HG02943 (cell line): ENCODE measurements at regions not wholly inside any gene's neighbourhood (a gene's known extent, or its start where the extent isn't known, plus 50 kb on each side); places are given as distances from the start of the nearest gene placed in this dataset.

ENCODE experiments used
- ATAC-seq: cut with Tn5 transposase; IDR thresholded peaks from one replicate; pipeline ENCODE4 v1.9.1; 2021; ENCODE audit warnings: mild to moderate bottlenecking, low read depth, moderate library complexity; ENCODE audit not compliant: unreplicated experiment

DNA sequence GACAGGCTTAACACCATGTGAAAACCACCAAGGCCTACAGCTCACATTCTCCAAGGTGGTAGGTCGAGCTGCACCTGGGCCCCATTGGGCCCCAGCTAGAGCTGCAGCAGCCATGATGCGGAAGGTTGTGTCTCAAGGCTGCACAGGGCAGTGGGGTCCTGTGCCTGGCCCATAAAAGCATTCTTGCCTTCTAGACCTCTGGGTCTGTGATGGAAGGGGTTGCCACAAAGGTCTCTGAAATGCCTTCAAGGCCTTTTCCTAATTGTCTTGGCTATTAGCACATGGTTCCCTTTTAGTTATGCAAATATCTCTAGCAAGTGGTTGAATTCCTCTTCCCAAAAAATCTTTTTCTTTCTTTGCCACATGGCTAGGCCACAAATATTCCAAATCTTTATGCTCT is 52.5 kb upstream of the C11orf58 start:
- ATAC-seq = no peak

DNA sequence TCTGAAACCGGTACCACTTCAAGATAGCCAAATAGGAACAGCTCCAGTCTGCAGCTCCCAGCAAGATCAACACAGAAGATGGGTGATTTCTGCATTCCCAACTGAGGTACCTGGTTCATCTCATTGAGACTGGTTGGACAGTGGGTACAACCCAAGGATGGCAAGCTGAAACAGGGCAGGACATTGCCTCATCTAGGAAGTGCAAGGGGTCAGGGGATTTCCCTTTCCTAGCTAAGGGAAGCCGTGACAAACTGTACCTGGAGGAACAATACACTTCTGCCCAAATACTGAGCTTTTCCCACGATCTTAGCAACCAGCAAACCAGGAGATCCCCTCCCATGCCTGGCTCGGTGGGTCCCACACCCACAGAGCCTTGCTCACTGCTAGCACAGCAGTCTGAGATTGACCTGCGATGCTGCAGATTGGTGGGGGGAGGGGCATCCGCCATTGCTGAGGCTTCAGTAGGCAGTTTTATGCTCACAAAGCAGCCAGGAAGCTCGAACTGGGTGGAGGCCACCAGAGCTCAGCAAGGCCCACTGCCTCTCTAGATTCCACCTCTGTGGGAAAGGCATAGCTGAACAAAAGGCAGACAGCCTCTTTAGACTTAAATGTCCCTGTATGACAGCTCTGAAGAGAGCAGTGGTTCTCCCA is 59.9 kb upstream of the C11orf58 start:
- no peak for ATAC-seq

DNA sequence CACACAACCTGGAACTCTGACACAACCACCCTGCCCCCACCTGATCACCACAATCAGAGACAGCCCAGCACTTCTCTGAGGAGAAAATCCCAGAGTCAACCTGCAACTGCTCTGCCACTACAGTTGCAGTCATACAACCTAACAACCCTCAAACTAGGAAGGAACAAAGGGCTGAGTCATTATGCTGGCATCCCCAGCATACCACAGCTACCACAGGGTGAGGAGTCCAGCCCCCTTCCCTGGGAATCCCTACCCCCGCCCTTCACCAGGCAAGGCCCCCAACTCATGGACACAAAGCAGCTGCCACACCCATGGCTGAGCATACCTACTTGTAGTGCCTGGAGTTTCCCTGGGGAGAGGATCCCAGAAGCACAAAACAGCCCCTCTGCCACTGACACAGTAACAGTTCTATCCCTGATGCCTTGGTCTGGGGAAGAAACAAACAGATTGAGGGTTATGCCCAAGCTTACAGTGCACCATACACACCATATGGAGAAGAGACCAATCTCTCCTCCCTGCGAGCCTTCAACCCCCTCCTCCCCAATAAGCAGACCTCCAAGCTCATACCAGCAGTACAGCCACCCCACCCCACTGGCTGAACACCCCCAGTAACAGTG is 68.5 kb upstream of the C11orf58 start:
- ATAC-seq = no peak

DNA sequence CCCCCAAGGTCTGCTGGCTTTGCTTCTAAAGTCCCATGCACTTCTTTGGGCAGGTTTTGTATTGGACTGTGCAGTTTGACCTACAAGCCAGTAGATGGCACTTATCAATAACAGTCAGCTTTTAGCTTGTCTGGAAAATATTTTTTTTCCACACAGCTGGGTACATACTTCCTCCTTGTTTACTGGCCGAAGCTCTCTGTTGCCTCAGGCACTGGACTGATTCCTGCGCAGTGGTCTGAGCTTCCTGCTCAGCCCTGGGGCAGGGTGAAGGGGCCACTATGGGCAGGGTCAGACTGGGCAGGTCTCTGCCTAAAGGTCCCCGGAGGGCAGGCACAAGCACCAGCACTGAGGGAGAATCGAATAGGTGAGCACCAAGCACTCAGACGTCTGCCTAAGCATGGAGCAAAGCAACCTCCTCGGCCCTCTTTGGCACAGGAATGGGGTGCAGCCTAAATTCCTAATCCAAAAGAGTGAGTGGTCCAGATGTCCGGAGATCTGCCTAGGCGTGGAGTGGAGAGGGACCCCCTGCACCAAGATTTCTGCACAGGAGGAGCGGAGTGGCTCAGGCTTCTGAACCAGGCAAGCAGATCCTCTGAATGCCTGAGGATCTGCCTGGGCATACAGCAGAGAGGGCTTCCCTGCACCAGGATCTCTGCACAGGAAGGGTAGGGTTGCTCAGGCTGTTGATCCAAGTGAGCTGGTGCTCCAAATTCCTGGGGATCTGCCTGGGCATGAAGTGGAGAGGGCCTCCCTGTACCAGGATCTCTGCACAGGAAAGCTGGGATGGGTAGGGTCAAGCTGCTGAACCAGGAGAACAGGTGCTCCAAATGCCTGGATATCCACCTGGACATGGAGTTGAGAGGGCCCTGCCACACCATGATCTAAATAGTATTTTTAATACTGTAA is 105.9 kb upstream of the C11orf58 start:
- ATAC-seq = no peak

DNA sequence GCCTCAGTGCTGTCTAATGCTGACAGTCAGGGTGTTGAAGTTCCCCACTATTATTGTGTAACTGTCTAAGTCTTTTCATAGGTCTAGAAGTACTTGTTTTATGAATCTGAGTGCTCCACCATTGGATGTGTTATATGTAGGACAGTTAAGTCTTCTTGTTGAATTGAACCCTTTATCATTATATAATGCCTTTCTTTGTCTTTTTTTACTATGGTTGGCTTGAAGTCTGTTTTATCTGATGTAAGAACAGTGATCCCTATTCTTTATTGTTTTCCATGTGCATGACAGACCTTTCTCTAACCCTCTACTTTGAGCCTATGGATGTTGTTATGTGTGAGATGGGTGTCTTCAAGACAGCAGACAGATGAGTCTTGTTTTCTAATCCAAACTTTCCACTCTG is 107.8 kb upstream of the C11orf58 start:
- no peak for ATAC-seq

DNA sequence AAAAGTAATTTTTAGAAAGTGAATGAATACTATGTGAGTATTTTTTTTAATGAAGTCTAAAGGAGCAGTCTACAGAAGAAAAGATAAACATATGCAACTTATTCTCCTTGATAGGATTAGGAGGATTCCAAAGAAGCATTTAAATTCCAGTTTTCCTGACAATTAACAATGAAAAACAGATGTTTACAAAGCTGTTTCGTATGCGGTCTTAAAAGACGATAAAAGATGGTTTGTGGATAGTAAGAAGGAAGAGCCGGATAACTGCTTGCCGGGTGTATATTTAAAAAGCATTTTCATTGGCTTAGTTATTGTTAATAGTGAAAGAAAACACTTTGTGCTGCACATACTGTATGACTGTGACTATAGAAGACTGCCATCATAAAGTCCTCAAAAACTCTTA is 120.0 kb upstream of the C11orf58 start:
- ATAC-seq = no peak

DNA sequence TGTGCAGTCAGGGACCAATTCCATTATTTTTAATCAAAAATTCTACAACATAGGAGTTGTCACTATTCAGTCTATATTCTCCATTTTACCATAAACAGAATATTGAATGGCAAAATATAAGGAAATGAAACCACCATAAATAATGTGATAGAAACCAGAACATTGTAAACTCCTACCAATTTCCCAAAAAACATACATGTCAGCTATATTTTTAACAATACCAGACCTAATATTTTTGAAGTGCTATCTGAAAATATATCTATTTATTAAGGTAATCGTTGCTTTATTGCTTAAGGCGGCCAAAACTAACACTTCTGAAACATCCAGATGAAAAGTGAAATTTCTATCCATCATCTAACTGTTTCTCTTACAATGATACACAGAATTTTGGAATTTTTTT is 123.0 kb upstream of the C11orf58 start:
- ATAC-seq = no peak

DNA sequence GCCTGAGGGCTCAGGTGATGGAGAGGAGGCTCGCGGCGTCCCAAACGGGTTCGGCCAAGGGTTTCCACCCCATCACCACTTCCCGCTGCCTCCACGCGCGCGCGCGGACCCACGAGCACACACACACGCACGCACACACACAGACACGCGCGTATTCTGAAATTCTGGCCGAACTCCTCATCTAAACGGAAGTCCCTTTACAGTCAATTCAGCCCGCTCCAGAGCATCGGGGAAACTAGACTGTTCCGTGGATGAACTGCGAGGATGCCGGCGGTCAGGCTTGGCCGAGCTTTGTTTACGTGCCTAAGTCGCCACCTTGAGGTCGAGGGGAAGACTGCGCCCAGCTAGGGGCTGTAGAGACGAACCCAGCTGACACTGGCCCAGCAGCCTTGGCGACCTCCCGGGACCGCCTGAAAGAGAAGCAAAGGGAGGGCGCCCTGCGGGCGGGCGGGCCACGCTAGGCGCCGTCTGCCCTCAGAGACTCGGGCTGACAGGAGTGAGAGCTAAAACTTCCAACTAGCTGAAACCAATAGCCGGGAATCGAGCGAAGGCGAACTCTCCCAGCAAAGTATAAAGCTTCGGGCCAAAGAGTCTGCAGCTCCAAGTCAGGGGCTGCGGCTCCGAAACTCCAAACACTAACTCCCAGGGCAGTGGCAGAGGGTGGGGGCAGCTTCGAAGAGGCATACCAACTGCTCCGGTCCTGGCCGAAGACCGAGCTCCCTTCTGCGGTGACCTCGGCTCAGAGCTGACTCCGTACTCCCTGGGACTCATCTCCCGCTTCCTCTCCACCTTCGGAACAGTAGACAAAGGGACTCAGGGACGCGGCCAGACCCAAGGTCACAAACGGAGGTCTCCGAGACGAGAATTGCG is 124.7 kb upstream of the C11orf58 start:
- peak; percentile 99 for ATAC-seq

DNA sequence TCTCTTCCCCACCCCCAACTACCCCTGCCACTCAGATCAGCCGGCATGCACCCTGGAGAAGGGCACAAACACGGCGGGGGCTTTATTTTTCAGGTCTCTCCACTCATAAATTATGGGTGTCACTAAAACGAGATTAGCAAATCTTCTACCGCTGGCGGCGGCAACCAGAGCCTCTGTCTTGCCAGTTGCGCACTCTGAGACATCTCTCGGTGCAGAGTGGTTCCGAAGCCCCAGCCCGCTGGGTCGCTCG is 125.3 kb upstream of the C11orf58 start:
- peak; percentile 12 for ATAC-seq

DNA sequence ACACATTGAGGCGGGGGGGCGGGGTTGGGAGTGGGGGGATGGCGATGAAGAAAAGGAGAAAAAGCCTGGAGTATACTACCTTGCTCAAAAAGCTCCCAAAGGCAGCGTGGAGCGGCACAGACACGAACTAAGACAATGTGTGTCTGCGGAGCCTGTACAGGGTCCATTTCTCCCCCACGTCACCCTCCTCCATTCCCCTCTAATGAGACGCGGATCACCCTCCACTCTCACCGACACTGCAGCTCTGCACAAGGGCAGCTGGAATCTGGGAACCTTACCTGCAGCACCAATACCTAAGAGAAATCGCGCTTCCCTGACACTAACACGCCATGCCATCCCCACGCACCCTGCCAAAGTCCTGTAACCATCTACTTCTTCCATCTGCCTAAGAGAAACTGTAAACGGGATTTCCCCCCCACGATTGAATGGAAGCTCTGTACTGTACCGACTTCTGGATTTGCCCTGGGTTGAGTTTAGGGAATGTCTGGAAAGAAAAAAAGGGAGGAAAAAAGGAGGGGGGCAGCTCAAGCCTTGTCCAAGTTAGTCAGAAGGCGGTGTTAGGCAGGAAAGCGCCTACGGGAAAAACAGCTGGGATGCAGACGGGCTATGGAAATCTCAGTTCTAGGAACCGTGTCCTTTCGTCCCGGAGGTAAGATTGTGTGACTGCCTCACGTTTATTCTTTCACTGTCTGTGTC is 125.7 kb upstream of the C11orf58 start:
- ATAC-seq = no peak

DNA sequence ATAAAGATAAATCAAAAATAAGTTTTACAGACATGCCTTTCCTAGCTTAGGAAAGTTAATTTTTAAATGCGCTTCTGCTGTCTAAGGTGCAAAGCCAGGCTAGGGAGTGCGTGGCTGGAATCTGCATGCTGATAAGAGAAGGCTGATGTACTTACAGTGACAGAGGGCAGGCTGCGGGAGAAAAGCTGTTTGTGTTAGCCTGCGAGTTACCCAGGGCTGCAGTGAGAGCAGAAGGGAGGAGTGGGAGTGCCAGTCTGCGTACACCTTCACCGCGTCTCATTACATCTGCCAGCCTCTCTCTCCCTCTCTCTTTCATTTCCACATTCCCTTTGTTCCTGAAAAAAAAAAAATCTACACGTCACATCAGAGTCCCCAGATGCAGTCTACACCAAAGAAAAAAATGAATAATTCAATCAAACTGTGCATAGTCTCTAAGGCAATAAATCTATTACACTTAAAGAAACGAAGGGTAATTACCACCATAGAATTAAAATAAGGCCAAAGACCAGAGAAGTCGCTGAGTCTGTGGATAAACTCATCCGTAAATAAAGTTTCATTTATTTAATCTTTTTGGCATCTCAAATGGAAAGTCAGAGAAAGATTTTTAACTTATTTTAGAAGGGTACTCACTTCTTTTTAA is 126.4 kb upstream of the C11orf58 start:
- ATAC-seq = no peak

DNA sequence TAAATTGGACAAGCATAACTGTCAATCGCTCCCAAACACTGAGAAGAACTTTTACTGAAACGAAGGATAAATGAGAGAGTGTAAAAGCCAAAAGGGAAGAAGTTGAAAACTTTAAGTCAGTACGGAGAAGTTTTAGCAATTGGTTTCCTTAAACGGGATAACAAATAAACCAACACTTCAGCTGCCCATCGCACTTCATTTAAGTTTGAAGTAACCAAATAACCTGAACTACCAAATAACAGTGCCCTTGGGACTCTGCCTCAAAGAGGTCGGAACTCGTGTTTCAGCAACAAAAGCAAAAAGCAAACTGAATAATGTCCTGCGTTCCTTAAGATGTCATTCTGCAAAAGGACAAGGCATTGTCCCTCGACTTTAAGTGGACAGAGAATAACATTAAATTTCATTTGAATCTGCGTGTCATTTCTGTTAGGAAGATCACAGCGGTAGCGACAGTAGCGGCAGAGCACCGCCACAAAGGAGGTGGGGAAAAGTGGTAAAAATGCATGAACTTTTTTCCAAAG is 127.0 kb upstream of the C11orf58 start:
- ATAC-seq = no peak

DNA sequence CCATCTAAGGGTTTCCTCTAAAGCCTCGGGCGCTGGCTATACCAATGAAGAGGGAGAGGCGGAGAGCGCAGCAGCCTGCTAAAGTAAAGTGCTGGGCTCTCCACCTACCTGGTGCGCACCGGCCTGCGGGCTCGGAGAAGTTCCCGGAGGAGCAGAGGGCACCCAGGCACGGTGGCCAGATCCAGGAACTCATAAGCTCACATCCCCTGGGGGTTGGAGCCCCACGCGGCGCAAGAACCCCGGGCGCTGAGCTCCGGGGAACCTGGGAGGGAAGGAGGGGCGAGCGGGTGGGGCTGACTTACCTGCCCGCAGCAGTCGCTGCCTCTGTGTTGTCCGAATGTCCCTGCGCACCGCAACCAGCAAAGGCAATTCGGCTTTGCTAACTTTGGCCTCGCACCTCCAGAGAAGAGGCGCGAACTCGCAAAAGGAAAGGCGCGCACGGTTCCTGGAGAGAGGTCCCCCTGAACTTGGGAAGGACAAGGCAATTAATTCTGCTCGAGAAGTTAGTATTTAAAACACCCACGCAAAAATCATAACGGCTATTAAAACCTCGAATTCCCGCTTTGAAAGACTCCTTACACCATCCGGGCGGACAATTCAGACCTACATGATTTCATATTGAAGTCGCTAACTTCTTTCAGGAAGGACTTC is 127.6 kb upstream of the C11orf58 start:
- no peak for ATAC-seq

DNA sequence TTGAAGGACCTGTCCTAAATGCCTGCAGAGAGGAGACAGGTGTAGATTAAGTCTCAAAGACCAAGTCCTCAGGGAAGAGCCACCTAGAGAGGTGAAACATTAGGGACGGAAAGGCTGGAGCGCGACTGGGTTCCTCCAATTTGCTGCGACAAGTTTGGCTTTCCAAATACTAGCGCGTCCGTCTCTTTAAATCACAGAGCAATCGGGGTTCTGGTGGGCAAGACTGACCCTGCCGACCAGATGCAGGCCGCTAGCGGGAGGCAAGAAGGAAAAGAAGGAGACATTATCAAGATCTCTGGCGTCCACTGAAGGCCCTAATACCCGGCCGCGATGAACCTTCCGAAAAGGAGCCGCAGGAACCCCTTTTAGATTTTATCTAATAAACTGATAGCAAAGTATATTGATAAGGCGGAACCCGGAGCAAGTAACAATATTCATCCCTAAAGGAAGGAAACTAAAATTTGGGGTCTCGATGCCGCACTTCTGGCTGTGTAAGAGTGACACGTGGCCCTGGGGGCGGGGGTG is 128.2 kb upstream of the C11orf58 start:
- no peak for ATAC-seq

DNA sequence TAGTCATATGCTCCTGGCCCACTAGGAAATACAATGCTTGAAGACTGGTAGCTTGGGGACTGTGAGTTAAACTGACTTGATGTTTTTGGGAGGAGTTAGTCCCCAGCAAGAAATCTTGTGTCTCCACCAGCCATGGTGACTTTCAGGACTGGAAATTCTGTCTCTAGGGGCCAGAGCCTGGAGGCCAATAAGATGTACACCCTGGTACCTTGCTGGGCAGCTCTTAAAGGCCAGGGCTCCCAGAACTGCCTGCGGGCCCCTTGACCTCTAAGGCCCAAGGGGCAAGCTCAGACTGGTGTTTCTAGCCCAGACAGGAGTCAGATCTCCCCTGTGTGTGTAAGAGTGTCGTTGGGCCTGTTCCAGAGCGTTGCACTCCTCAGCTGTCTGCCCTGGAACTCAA is 128.7 kb upstream of the C11orf58 start:
- no peak for ATAC-seq

DNA sequence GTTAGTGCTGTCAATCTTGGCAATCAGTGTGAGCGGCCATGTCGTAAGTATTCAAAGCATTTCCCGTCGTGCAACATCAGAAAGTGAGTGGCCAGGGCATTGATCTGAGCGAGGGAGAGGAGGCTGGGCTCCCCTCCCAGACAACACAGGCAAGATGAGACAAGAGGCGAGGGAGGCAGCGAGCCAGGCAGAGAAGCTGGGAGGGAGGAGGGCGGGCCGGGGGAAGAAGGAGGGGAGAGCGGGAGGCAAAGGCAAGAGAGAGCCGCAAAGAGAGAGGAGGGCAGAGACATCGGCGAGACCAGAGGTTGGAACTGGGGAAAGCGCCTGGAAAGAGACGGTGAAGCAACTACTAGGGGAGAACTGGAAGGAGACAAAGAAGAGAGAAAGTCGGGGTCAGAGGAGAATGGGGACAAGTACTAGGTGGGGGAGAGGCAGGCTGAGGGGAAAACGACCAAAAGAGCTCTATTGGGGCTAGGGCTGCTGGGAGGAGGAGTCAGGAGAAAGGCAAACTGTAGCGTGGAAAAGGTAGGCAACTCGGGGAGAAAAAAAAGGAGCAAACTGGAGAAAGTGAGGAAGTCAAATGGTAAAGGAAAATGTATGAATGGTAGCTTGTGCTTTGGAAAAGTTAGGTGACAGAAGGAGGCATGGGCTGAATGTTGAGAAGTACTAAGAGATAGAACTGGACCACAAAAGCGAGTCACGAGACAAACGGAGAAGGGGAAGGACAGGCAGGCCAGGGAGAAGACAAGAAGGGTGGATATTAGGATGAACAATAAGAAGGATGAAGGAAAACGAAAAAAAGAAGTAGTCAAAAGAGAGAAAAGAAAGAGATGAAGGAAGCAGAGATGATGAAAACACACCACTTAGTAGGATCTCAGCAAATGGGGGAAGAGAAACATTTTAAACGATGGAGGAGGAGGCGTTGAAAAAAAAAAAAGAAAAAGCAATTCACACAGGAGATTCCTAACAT is 130.5 kb upstream of the C11orf58 start:
- no peak for ATAC-seq

DNA sequence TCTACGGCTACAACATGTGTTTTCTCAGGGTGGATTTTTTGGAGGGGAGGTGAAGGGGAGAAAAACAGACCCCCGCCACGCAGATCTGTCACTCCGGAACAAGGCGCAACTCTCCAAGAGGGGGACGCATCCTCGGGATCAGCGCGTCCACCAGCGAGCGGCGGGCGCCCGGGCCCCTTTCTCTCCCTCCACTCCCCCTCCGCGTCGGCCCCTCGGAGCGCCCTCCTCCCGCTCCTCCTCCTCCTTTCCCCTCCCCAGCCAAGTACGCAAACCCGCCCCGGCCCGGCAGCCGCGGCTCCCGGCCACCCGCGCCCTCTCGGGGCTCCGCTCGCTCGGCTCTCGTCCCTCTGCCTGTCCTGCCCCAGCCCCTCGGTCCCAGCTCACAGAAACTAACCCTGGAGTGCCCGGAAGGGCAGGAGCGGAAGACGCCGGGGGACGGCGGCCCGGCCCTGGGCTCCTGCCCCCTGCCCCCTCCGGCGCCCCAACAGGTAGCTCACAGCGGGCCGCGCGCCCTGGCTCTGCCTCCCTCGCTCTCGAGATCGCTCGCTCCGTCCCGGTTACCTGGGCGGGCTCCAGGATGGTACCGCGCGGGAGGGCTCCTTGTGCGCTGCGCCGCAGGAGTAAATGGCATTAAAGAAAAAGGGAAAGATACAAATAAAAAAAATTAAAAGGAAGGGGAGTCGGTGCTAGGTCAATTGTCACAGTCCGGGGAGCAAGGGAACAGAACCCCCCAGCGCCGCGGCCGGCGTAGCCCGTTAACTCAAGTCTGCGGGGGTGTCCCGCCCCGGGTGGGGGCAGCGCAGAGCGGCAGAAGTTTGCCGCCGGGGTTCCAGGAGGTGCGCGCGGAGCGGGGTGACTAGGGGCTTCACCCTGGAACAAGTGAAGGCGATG is 131.4 kb upstream of the C11orf58 start:
- no peak for ATAC-seq
